ENCODE measurements at regions not wholly inside any gene's neighbourhood (a gene's known extent, or its start where the extent isn't known, plus 50 kb on each side); places are given as distances from the start of the nearest gene placed in this dataset.

GRCh38 chr5:43959144-43959543 is 356.2 kb downstream of the NNT start:
- WGBS, 2 experiments (ENCODE audit: insufficient coverage in 1 of 2, insufficient read length in 1 of 2) = 80 to 97% methylated on average over 2 of the region's 2 CpGs
- Mint-ChIP-seq H3K4me1 (no peaks in the 10 kb centered on the region), H3K9me3 (peaks cover 26% of the 10 kb centered on the region), H3K27ac (no peak overlapping the region), H3K27me3 (ENCODE audit: insufficient read depth) (peaks cover 1% of the 10 kb centered on the region), H3K36me3 (ENCODE audit: low read depth) (peaks cover under 1% of the 10 kb centered on the region), H3K4me3 (no peak overlapping the region)
- Histone ChIP-seq H3K4me3 (ENCODE audit: low read length) (no peak overlapping the region), H3K9ac (ENCODE audit: extremely low read depth, low read length, poor library complexity, severe bottlenecking) (no peak overlapping the region), H3K36me3 (ENCODE audit: control insufficient read depth, insufficient read depth, low read length) (no peaks in the 10 kb centered on the region), H3K4me1 (ENCODE audit: control insufficient read depth, insufficient read depth, low read length) (no peaks in the 10 kb centered on the region), H3K27me3 (ENCODE audit: control insufficient read depth, insufficient read depth, low read length, poor library complexity, severe bottlenecking) (no peaks in the 10 kb centered on the region), H3K9me3 (ENCODE audit: control insufficient read depth, low read length) (peaks cover 9% of the 10 kb centered on the region), H3K27ac (ENCODE audit: low read depth, low read length) (no peak overlapping the region)
- no peak for DNase-seq
- no peak for TF ChIP-seq CTCF (conservative IDR thresholded peaks at IDR 0.05)

GRCh38 chr5:43947935-43948334 is 345.0 kb downstream of the NNT start:
- Histone ChIP-seq H3K27me3 (ENCODE audit: control insufficient read depth, insufficient read depth, low read length, poor library complexity, severe bottlenecking) (no peaks in the 10 kb centered on the region), H3K27ac (ENCODE audit: low read depth, low read length) (no peak overlapping the region), H3K9me3 (ENCODE audit: control insufficient read depth, low read length) (peaks cover 55% of the 10 kb centered on the region), H3K4me3 (ENCODE audit: low read length) (no peak overlapping the region), H3K4me1 (ENCODE audit: control insufficient read depth, insufficient read depth, low read length) (no peaks in the 10 kb centered on the region), H3K36me3 (ENCODE audit: control insufficient read depth, insufficient read depth, low read length) (no peaks in the 10 kb centered on the region), H3K9ac (ENCODE audit: extremely low read depth, low read length, poor library complexity, severe bottlenecking) (no peak overlapping the region)
- Mint-ChIP-seq H3K4me3 (no peak overlapping the region), H3K4me1 (no peaks in the 10 kb centered on the region), H3K27ac (no peak overlapping the region), H3K9me3 (peaks cover 59% of the 10 kb centered on the region), H3K36me3 (ENCODE audit: low read depth) (peaks cover 24% of the 10 kb centered on the region), H3K27me3 (ENCODE audit: insufficient read depth) (no peaks in the 10 kb centered on the region)
- no peak for DNase-seq
- WGBS, 2 experiments (ENCODE audit: insufficient coverage in 1 of 2, insufficient read length in 1 of 2) = 97 to 100% methylated on average over 1 to 2 of the region's 2 CpGs
- TF ChIP-seq CTCF (conservative IDR thresholded peaks at IDR 0.05) = no peak

GRCh38 chr5:43941806-43942205 is 338.8 kb downstream of the NNT start:
- TF ChIP-seq CTCF (conservative IDR thresholded peaks at IDR 0.05) = no peak
- DNase-seq = no peak
- peaks cover 50% of the 10 kb centered on the region for H3K9me3 Mint-ChIP-seq
- no peaks in the 10 kb centered on the region for H3K4me1 ChIP-seq (ENCODE audit: control insufficient read depth, insufficient read depth, low read length)
- H3K4me3 Mint-ChIP-seq = no peak overlapping the region
- peaks cover 13% of the 10 kb centered on the region for H3K36me3 Mint-ChIP-seq (ENCODE audit: low read depth)
- no peaks in the 10 kb centered on the region for H3K4me1 Mint-ChIP-seq
- no peak overlapping the region for H3K4me3 ChIP-seq (ENCODE audit: low read length)
- no peak overlapping the region for H3K9ac ChIP-seq (ENCODE audit: extremely low read depth, low read length, poor library complexity, severe bottlenecking)
- H3K27me3 ChIP-seq (ENCODE audit: control insufficient read depth, insufficient read depth, low read length, poor library complexity, severe bottlenecking) = no peaks in the 10 kb centered on the region
- H3K9me3 ChIP-seq (ENCODE audit: control insufficient read depth, low read length) = peaks cover 64% of the 10 kb centered on the region
- WGBS, 2 experiments (ENCODE audit: insufficient coverage in 1 of 2, insufficient read length in 1 of 2) = 100% methylated on average over 1 of the region's 1 CpG
- no peaks in the 10 kb centered on the region for H3K36me3 ChIP-seq (ENCODE audit: control insufficient read depth, insufficient read depth, low read length)
- H3K27me3 Mint-ChIP-seq (ENCODE audit: insufficient read depth) = no peaks in the 10 kb centered on the region
- no peak overlapping the region for H3K27ac Mint-ChIP-seq
- no peak overlapping the region for H3K27ac ChIP-seq (ENCODE audit: low read depth, low read length)

Measured in endodermal cell (in vitro differentiated cells).